GM12872 (cell line): ENCODE measurements at regions not wholly inside any gene's neighbourhood (a gene's known extent, or its start where the extent isn't known, plus 50 kb on each side); places are given as distances from the start of the nearest gene placed in this dataset.

Source experiments
- CTCF ChIP-seq: IDR thresholded peaks from 3 replicates; pipeline ENCODE4 v1.5.1; 2011; ENCODE audit warnings: low read depth, mild to moderate bottlenecking, low read length, moderate library complexity; ENCODE audit not compliant: insufficient read depth

- no peak for TF ChIP-seq CTCF
These were observed 205.9 kb upstream of the ECI2 start for GRCh38 chr6:4341078-4341797.

GRCh38 chr6:4340544-4340943 is 205.2 kb upstream of the ECI2 start:
- no peak for TF ChIP-seq CTCF

GRCh38 chr6:4338884-4339283 is 203.5 kb upstream of the ECI2 start:
- no peak for TF ChIP-seq CTCF

GRCh38 chr6:4336778-4337442 is 201.5 kb upstream of the ECI2 start:
- TF ChIP-seq CTCF, result no peak

- TF ChIP-seq CTCF, result no peak
These were observed 200.7 kb upstream of the ECI2 start for GRCh38 chr6:4336084-4336483.

GRCh38 chr6:4327841-4328240 is 192.5 kb upstream of the ECI2 start:
- no peak for TF ChIP-seq CTCF

- no peak for TF ChIP-seq CTCF
These were observed 189.4 kb upstream of the ECI2 start for GRCh38 chr6:4324746-4325145.
